ENCODE measurements at regions not wholly inside any gene's neighbourhood (a gene's known extent, or its start where the extent isn't known, plus 50 kb on each side); places are given as distances from the start of the nearest gene placed in this dataset.

GRCh38 chr13:81394640-81395039 lies 1053.7 kb upstream of the SPRY2 start:
- H3K27me3 ChIP-seq (ENCODE audit: insufficient read depth, poor library complexity, severe bottlenecking) = no peaks in the 10 kb centered on the region
- no peak overlapping the region for H3K4me3 ChIP-seq (replicated peaks; ENCODE audit: insufficient read depth, low read length)
- no peak for DNase-seq (ENCODE audit: low read depth in 1 of 2, low spot score in 1 of 2)
- no peak for TF ChIP-seq POLR2AphosphoS5 (IDR thresholded peaks at IDR 0.05; ENCODE audit: low read depth)
- TF ChIP-seq REST (IDR thresholded peaks at IDR 0.05; ENCODE audit: insufficient replicate concordance, low read depth) = no peak
- no peak for TF ChIP-seq SPI1 (IDR thresholded peaks at IDR 0.05; ENCODE audit: borderline replicate concordance, low read depth)
- no peak overlapping the region for H3K27ac ChIP-seq (replicated peaks)

GRCh38 chr13:81393721-81394120 lies 1052.8 kb upstream of the SPRY2 start:
- no peak overlapping the region for H3K4me3 ChIP-seq (replicated peaks; ENCODE audit: insufficient read depth, low read length)
- no peak overlapping the region for H3K27ac ChIP-seq (replicated peaks)
- TF ChIP-seq REST (IDR thresholded peaks at IDR 0.05; ENCODE audit: insufficient replicate concordance, low read depth) = no peak
- no peak for TF ChIP-seq CTCF (IDR thresholded peaks at IDR 0.05; ENCODE audit: insufficient read depth, low read length)
- no peak for TF ChIP-seq GABPA (IDR thresholded peaks at IDR 0.05; ENCODE audit: low read depth)
- TF ChIP-seq SPI1 (IDR thresholded peaks at IDR 0.05; ENCODE audit: borderline replicate concordance, low read depth) = no peak
- no peak for TF ChIP-seq POLR2AphosphoS5 (IDR thresholded peaks at IDR 0.05; ENCODE audit: low read depth)
- H3K27me3 ChIP-seq (ENCODE audit: insufficient read depth, poor library complexity, severe bottlenecking) = no peaks in the 10 kb centered on the region
- no peak for DNase-seq (ENCODE audit: low read depth in 1 of 2, low spot score in 1 of 2)

GRCh38 chr13:81393110-81393509 lies 1052.2 kb upstream of the SPRY2 start:
- Histone ChIP-seq H3K27me3 (ENCODE audit: insufficient read depth, poor library complexity, severe bottlenecking) (no peaks in the 10 kb centered on the region), H3K4me3 (replicated peaks; ENCODE audit: insufficient read depth, low read length) (no peak overlapping the region), H3K27ac (replicated peaks) (no peak overlapping the region)
- TF ChIP-seq REST (IDR thresholded peaks at IDR 0.05; ENCODE audit: insufficient replicate concordance, low read depth) (no peak), SPI1 (IDR thresholded peaks at IDR 0.05; ENCODE audit: borderline replicate concordance, low read depth) (no peak), CTCF (IDR thresholded peaks at IDR 0.05; ENCODE audit: insufficient read depth, low read length) (no peak), POLR2AphosphoS5 (IDR thresholded peaks at IDR 0.05; ENCODE audit: low read depth) (no peak), GABPA (IDR thresholded peaks at IDR 0.05; ENCODE audit: low read depth) (no peak)
- no peak for DNase-seq (ENCODE audit: low read depth in 1 of 2, low spot score in 1 of 2)

GRCh38 chr13:81388400-81388799 lies 1047.5 kb upstream of the SPRY2 start:
- no peak for DNase-seq (ENCODE audit: low read depth in 1 of 2, low spot score in 1 of 2)
- TF ChIP-seq POLR2AphosphoS5 (IDR thresholded peaks at IDR 0.05; ENCODE audit: low read depth) (no peak), REST (IDR thresholded peaks at IDR 0.05; ENCODE audit: insufficient replicate concordance, low read depth) (no peak), SPI1 (IDR thresholded peaks at IDR 0.05; ENCODE audit: borderline replicate concordance, low read depth) (no peak), GABPA (IDR thresholded peaks at IDR 0.05; ENCODE audit: low read depth) (no peak), CTCF (IDR thresholded peaks at IDR 0.05; ENCODE audit: insufficient read depth, low read length) (no peak)
- Histone ChIP-seq H3K27ac (replicated peaks) (no peak overlapping the region), H3K27me3 (ENCODE audit: insufficient read depth, poor library complexity, severe bottlenecking) (no peaks in the 10 kb centered on the region), H3K4me3 (replicated peaks; ENCODE audit: insufficient read depth, low read length) (no peak overlapping the region)

Measured in HL-60 (cell line).